ENCODE measurements at regions not wholly inside any gene's neighbourhood (a gene's known extent, or its start where the extent isn't known, plus 50 kb on each side); places are given as distances from the start of the nearest gene placed in this dataset.
"Not testable (repeated sequence)": the region's sequence is repeated elsewhere in the genome, so short reads cannot be mapped to it uniquely, and the experiment has no call there.

DNA sequence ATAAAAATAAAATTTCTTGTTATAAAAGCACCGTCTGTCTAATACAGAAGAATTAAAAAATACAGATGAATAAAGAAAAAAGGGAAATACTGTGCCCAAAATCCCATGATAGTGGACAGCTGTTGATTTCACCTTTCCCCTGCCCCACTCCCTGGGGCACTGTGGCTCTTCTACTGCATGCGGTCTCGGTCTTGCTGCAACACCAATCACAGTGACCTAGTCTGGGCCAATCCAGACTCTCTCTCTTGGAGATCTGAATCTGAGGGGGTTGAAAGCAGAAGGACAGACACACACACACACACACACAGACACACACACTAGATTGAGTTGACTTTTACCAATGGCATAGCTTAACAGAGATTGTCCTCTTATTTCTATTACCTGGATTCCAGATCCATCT is 70.5 kb upstream of the FYN start:
- Mint-ChIP-seq H3K4me1 (ENCODE audit: low read depth) (peaks cover 3% of the 10 kb centered on the region), H3K4me3 (no peak overlapping the region), H3K36me3 (ENCODE audit: low read depth) (no peaks in the 10 kb centered on the region), H3K9me3 (ENCODE audit: insufficient read depth) (no peaks in the 10 kb centered on the region), H3K27me3 (ENCODE audit: low read depth) (no peaks in the 10 kb centered on the region), H3K27ac (no peak overlapping the region)
- CTCF ChIA-PET: interaction anchor here (0.8 to 0.9 kb wide), 2 partner anchors 65 to 70 kb away, joined by 3 read pairs; partner anchors contain the start of gene FYN
- ATAC-seq: no peak
- DNase-seq: no peak
- POLR2A ChIA-PET: no interaction called here

DNA sequence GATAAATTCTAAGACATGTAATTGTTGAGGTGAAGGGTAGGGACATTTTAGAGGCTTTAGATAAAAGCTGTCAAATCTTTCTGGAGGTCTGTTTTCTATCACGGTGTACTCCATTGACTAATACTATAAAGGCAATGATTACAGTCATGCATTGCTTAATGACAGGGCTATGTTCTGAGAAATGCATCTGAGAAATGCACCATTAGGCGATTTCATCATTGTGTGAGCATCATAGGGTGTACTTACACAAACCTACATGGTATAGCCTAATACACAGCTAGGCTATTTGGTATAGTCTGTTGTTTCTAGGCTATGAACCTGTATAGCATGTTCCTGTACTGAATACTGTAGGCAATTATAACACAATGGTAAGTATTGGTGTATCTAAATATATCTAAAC is 71.3 kb upstream of the FYN start:
- ATAC-seq: no peak
- POLR2A ChIA-PET: no interaction called here
- H3K27me3 Mint-ChIP-seq (ENCODE audit: low read depth): no peaks in the 10 kb centered on the region

DNA sequence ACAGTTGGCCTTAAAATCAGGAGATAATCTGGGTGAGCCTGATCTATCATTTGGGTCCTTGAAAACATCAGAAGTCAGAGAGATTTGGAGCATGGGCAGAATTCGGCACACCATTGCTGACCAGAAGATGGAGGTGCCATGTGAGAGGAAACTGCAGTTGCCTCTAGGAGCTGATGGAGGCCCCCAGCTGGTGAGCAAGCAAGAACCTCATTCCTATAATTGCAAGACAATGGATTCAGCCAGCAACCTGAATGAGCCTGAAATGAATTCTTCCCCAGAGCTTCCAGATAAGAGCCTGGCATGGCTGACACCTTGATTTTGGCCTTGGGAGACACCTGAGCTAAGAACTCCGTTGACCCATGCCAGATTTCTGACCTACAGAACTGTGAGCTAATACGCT is 76.3 kb upstream of the FYN start:
- Mint-ChIP-seq H3K36me3 (ENCODE audit: low read depth) (no peaks in the 10 kb centered on the region), H3K9me3 (ENCODE audit: insufficient read depth) (no peaks in the 10 kb centered on the region), H3K27me3 (ENCODE audit: low read depth) (peaks cover 7% of the 10 kb centered on the region), H3K4me1 (ENCODE audit: low read depth) (no peaks in the 10 kb centered on the region), H3K4me3 (no peak overlapping the region), H3K27ac (no peak overlapping the region)
- POLR2A ChIA-PET: no interaction called here
- ATAC-seq: no peak
- CTCF ChIA-PET: interaction anchor here (0.7 kb wide), 1 partner anchor 240 kb away, joined by 3 read pairs; no protein-coding TSS in a partner anchor
- DNase-seq: no peak

More for the DNA sequence above, 71.3 kb upstream of the FYN start:
- Mint-ChIP-seq H3K4me3 (no peak overlapping the region), H3K9me3 (ENCODE audit: insufficient read depth) (no peaks in the 10 kb centered on the region), H3K4me1 (ENCODE audit: low read depth) (peaks cover 3% of the 10 kb centered on the region), H3K27ac (no peak overlapping the region), H3K36me3 (ENCODE audit: low read depth) (no peaks in the 10 kb centered on the region)
- CTCF ChIA-PET: interaction anchor here (0.8 to 0.9 kb wide), 2 partner anchors 64 to 71 kb away, joined by 3 read pairs; partner anchors contain the start of gene FYN
- DNase-seq: no peak

DNA sequence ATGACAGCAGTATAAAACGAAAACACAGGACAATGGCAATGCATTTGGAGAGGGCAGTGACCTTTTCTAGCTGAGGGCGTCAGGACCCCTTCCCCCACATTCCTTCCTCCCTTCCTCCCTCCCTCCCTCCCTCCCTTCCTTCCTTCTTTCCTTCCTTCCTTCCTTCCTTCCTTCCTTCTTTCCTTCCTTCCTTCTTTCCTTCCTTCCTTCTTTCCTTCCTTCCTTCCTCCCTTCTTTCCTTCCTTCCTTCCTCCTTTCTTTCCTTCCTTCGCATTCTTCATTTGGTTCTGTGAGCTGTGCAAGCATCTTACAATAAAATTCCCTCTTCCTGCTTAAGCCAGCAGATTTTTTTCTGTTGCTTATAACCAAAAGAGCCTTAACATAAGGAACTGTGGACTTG is 76.7 kb upstream of the FYN start:
- CTCF ChIA-PET: interaction anchor here (0.7 kb wide), 1 partner anchor 240 kb away, joined by 3 read pairs; no protein-coding TSS in a partner anchor
- H3K4me3 Mint-ChIP-seq; H3K27me3 Mint-ChIP-seq (ENCODE audit: low read depth); ATAC-seq; POLR2A ChIA-PET; H3K9me3 Mint-ChIP-seq (ENCODE audit: insufficient read depth); H3K4me1 Mint-ChIP-seq (ENCODE audit: low read depth); DNase-seq; H3K36me3 Mint-ChIP-seq (ENCODE audit: low read depth): not testable (repeated sequence)
- H3K27ac Mint-ChIP-seq: peak overlapping the region; percentile 56

DNA sequence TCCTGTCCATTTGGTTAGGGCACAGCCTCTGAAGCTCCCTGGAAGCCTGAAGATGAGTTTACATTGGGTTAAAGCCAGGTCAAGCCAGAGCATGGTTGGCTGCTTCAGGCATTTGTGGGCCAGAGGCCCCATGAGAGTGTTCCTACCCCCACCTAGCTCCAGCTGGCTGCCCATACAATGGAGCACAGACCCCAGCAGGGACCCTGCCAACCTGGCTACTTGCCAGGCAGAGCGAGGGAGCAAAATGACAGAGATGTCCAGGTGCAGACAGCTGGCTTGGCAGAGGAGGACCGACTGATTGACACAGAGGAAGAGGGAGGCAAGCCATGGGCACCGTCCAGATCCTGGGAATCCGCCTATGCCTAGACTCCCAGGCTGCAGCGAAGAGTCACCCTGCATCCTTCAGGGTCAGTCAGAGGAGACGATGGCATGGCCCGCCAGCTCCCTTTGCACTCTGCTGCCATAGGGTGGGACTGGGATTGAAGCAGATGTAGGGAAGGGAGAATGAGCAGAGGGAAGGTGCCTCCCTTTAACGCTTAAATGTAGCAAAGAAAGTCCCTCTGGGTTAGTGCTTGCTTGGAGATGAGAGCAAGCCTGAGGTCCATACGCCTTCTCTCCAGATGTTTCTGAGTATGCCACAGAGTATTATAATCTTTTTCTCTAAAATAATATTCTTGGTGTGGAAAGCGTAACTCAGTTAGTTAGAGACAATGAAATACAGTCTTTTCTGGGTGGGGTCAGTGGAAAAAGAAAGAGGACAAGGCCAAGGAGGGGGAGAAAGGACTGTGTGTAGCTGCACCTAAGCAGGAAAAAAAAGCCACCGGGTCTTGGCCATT is 77.6 kb upstream of the FYN start:
- Mint-ChIP-seq H3K4me3 (no peak overlapping the region), H3K9me3 (ENCODE audit: insufficient read depth) (no peaks in the 10 kb centered on the region), H3K27me3 (ENCODE audit: low read depth) (peaks cover 7% of the 10 kb centered on the region), H3K27ac (no peak overlapping the region), H3K4me1 (ENCODE audit: low read depth) (no peaks in the 10 kb centered on the region), H3K36me3 (ENCODE audit: low read depth) (no peaks in the 10 kb centered on the region)
- no peak for ATAC-seq
- no peak for DNase-seq
- ChIA-PET CTCF (no interaction called here), POLR2A (no interaction called here)

DNA sequence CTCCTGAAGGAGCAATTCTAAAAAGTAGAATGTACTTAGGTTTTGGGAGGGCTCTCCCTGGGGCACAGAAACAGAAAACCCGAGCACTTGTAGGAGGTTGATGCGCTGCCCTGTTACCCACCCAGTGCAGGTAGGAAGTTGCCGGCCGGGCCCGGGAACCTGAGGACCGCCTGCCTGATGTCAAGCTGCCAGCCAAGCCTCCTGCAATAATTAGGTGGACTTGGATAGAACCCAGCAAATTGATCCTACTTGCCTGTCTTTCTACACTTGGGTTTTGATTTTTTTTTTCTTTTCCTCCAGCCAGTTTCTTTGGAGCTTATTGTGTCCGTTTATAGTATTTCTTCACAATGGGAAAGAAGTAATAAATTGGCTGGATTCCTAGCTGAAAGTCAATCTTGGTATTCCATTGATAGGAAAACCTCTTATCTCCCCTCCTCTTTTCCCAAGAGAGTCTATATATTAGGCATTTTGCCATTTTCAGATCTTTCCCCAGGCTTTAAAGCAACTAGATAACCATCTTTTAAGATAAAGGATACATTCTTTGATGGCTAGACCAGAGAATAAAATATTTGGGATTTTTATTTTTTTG is 78.3 kb upstream of the FYN start:
- Mint-ChIP-seq H3K9me3 (ENCODE audit: insufficient read depth) (no peaks in the 10 kb centered on the region), H3K4me1 (ENCODE audit: low read depth) (no peaks in the 10 kb centered on the region), H3K27me3 (ENCODE audit: low read depth) (peaks cover 7% of the 10 kb centered on the region), H3K4me3 (no peak overlapping the region), H3K27ac (no peak overlapping the region), H3K36me3 (ENCODE audit: low read depth) (no peaks in the 10 kb centered on the region)
- DNase-seq (no peak), ATAC-seq (no peak)
- CTCF ChIA-PET: no interaction called here
- POLR2A ChIA-PET: no interaction called here

DNA sequence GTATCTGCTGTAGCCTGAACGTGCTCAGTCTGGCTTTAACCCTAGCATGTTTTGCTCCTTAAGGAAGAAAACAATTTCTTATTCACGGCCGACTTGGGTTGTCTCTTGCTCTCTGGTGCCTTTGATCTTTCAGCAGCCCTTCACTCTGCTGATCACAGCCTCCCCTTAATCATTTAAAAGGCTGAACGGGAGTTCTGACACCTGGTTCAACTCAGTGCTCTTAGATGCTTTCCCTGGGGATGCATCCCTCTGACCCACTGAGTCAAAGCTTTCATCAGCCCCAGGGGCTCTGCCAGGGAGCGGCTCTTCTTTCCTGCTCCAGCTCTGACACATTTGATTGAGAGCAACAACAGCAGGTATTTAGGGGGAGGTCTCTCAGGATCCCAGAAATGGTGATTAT is 79.0 kb upstream of the FYN start:
- no peak overlapping the region for H3K27ac Mint-ChIP-seq
- H3K36me3 Mint-ChIP-seq (ENCODE audit: low read depth): no peaks in the 10 kb centered on the region
- ChIA-PET POLR2A (no interaction called here), CTCF (no interaction called here)
- no peaks in the 10 kb centered on the region for H3K9me3 Mint-ChIP-seq (ENCODE audit: insufficient read depth)
- ATAC-seq (no peak), DNase-seq (no peak)
- no peaks in the 10 kb centered on the region for H3K4me1 Mint-ChIP-seq (ENCODE audit: low read depth)
- peaks cover 7% of the 10 kb centered on the region for H3K27me3 Mint-ChIP-seq (ENCODE audit: low read depth)
- no peak overlapping the region for H3K4me3 Mint-ChIP-seq

DNA sequence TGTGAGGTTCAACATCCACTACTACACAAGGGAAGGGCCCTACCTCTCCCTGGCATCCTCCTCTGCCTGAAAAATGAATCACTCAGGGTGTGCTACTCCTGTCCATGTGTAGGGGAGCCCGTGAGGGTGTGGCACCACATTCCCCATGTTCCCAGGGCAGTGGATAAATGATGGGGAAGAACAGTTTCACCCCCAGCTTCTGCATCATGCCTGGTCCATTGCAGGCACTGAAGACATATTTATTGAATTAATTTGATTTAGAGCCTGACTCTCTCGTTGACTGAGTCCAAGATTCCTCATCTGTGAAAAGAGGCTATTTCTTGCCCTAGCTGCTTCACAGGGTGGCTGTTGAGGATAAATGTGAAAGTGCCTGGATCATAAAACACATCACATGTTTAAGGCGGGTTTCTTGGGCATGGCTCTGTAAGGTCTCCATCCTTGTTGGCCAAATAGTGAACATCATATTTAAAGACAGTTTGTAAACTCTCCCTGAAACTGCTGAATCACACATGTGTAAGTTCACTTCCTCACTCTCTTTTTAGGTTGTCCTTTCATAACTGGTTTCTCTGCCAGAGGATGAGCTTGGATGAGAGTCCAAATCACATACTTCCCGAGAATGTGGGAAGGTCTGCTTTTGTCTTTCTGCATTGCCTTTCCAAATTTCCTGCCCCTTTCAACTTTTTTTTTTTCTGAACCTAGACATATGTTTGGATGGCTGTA is 79.7 kb upstream of the FYN start:
- no peak overlapping the region for H3K4me3 Mint-ChIP-seq
- H3K27ac Mint-ChIP-seq: no peak overlapping the region
- ChIA-PET POLR2A (no interaction called here), CTCF (no interaction called here)
- no peaks in the 10 kb centered on the region for H3K9me3 Mint-ChIP-seq (ENCODE audit: insufficient read depth)
- H3K4me1 Mint-ChIP-seq (ENCODE audit: low read depth): no peaks in the 10 kb centered on the region
- ATAC-seq (no peak), DNase-seq (no peak)
- no peaks in the 10 kb centered on the region for H3K36me3 Mint-ChIP-seq (ENCODE audit: low read depth)
- H3K27me3 Mint-ChIP-seq (ENCODE audit: low read depth): peaks cover 7% of the 10 kb centered on the region

DNA sequence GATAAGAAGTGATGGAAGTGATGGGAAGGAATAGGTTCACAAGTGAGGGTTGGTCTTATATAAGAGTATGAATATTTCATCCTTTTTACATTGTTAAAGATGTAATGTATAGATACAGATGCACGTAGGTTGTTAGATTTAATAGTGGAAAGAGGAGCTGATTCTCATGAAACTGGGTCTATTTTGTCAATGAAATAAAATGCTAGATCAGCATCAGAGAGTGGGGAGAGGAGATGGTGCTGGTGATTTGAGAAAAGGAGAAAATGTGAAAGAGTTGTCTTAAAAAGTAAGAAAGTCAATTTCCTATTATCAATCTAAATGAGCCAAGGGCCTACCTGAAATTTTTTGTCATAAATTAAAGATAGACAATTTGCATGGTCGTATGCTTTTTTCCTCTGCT is 82.8 kb upstream of the FYN start:
- peaks cover 3% of the 10 kb centered on the region for H3K27me3 Mint-ChIP-seq (ENCODE audit: low read depth)
- ChIA-PET CTCF (no interaction called here), POLR2A (no interaction called here)
- no peak for ATAC-seq
- DNase-seq: no peak
- H3K4me3 Mint-ChIP-seq: no peak overlapping the region
- no peak overlapping the region for H3K27ac Mint-ChIP-seq
- no peaks in the 10 kb centered on the region for H3K36me3 Mint-ChIP-seq (ENCODE audit: low read depth)
- no peaks in the 10 kb centered on the region for H3K4me1 Mint-ChIP-seq (ENCODE audit: low read depth)
- H3K9me3 Mint-ChIP-seq (ENCODE audit: insufficient read depth): no peaks in the 10 kb centered on the region

DNA sequence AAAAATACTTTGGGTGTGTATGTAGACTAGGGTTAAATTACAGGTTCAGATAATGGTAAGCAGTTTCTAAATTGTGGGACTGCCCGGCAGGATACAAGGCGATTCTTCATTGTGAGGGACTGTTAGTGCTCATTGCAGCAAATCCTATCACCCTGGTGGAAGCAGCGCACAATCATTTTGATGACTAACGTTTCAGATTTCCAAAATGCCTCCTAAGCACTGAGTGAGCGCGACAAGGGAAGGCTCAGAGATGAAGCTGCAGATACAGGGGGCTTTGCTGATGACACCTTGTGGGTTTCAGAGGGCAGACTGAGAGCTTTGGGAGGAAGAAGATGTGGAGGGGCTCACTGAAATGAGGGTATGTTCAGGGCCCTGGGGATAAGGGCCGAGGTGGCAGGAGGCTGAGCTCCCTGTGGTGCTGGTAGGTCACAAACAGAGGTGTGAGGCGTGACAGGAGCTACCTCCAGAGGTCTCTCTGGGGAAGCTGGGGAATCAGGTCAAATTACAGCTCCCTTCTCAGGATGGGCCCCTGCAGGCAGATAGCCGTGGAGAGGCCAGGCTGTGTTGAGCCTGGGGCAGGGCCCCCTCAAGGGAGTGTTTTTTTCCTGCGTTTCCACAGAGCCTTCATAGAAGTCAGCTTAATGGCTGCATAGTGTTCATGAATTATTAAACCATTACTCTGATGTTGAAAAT is 84.5 kb upstream of the FYN start:
- Mint-ChIP-seq H3K9me3 (ENCODE audit: insufficient read depth) (no peaks in the 10 kb centered on the region), H3K4me3 (no peak overlapping the region), H3K27ac (no peak overlapping the region), H3K4me1 (ENCODE audit: low read depth) (no peaks in the 10 kb centered on the region), H3K36me3 (ENCODE audit: low read depth) (no peaks in the 10 kb centered on the region), H3K27me3 (ENCODE audit: low read depth) (no peaks in the 10 kb centered on the region)
- ChIA-PET POLR2A (no interaction called here), CTCF (interaction anchor here (1.6 to 2.3 kb wide), 2 partner anchors 33 to 85 kb away, joined by 3 to 6 read pairs; no protein-coding TSS in a partner anchor)
- ATAC-seq (no peak), DNase-seq (no peak)

DNA sequence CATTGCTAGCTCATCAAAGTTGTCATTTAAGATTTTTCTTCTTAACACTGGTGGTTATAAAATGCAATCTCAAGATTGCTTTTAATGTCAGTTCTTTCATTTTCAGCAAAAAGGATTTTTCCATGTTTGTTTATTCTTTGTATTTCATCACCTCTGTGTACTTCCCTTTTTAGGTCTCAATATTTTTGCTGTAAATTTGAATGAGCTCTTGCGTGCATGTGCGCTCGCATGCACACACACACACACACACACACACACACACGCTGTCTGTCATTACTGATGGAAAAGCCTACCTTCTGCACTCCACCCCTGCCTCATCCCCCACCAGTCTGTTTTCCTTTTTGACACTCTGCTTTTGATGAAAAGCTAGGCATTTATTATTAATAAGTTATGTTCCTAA is 85.3 kb upstream of the FYN start:
- H3K27ac Mint-ChIP-seq: no peak overlapping the region
- H3K4me1 Mint-ChIP-seq (ENCODE audit: low read depth): no peaks in the 10 kb centered on the region
- ATAC-seq: no peak
- no peak overlapping the region for H3K4me3 Mint-ChIP-seq
- H3K9me3 Mint-ChIP-seq (ENCODE audit: insufficient read depth): no peaks in the 10 kb centered on the region
- peaks cover 3% of the 10 kb centered on the region for H3K27me3 Mint-ChIP-seq (ENCODE audit: low read depth)
- no peaks in the 10 kb centered on the region for H3K36me3 Mint-ChIP-seq (ENCODE audit: low read depth)
- no peak for DNase-seq
- POLR2A ChIA-PET: no interaction called here
- CTCF ChIA-PET: interaction anchor here (1.6 to 2.3 kb wide), 2 partner anchors 34 to 85 kb away, joined by 3 to 6 read pairs; no protein-coding TSS in a partner anchor

DNA sequence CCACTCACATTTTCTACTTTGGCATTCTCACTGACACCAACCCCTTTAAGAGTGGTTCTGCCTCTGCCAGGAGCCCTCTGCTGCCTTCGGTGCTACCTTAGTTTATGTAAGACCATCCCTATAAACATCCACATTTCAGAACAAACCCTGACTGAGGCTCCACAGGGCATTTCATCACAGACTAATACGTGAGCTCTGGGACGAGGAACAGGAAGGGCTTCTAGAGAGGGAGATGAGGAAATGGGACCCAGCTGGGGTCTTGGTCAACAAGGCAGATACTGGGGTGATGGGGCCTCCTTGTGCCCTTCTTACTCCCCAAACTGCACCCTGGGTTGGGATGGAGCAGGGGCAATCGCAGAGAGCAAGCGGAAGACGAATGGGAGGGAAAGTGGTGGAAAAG is 86.5 kb upstream of the FYN start:
- H3K4me3 Mint-ChIP-seq: no peak overlapping the region
- DNase-seq (no peak), ATAC-seq (no peak)
- no peaks in the 10 kb centered on the region for H3K36me3 Mint-ChIP-seq (ENCODE audit: low read depth)
- no peaks in the 10 kb centered on the region for H3K4me1 Mint-ChIP-seq (ENCODE audit: low read depth)
- H3K9me3 Mint-ChIP-seq (ENCODE audit: insufficient read depth): no peaks in the 10 kb centered on the region
- ChIA-PET POLR2A (no interaction called here), CTCF (no interaction called here)
- H3K27ac Mint-ChIP-seq: no peak overlapping the region
- peaks cover 3% of the 10 kb centered on the region for H3K27me3 Mint-ChIP-seq (ENCODE audit: low read depth)

Data from activated CD8-positive, alpha-beta T cell treated with anti-CD3 and anti-CD28 coated beads, Interleukin-2, amount 10 ng/mL, durations not matched to agents 7 days and 5 days (primary cell).